ENCODE measurements at regions not wholly inside any gene's neighbourhood (a gene's known extent, or its start where the extent isn't known, plus 50 kb on each side); places are given as distances from the start of the nearest gene placed in this dataset.

DNA sequence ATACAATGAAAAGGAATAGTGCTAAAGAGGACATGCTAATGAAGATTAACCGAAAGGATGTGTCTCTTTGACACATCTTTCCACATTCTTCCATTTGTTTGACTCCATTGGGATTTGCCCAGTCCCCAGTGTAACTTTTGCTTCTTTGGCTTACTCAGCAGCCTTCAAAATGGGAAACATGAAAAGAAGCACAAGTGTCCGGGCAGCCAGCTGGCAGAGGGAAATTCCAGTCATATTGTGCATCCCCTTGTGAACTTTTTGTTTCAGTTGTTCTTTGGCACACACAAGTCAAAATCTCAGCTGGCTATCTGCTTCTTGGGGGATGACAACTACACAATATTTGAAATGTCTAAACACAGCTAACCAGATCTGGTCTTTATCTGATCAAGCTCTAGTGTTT lies 157.4 kb downstream of the OGFRL1 start:
- TF ChIP-seq, protein P1, sequence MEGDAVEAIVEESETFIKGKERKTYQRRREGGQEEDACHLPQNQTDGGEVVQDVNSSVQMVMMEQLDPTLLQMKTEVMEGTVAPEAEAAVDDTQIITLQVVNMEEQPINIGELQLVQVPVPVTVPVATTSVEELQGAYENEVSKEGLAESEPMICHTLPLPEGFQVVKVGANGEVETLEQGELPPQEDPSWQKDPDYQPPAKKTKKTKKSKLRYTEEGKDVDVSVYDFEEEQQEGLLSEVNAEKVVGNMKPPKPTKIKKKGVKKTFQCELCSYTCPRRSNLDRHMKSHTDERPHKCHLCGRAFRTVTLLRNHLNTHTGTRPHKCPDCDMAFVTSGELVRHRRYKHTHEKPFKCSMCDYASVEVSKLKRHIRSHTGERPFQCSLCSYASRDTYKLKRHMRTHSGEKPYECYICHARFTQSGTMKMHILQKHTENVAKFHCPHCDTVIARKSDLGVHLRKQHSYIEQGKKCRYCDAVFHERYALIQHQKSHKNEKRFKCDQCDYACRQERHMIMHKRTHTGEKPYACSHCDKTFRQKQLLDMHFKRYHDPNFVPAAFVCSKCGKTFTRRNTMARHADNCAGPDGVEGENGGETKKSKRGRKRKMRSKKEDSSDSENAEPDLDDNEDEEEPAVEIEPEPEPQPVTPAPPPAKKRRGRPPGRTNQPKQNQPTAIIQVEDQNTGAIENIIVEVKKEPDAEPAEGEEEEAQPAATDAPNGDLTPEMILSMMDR (IDR thresholded peaks at IDR 0.05) = no peak
- TF ChIP-seq POLR2A (IDR thresholded peaks at IDR 0.05) = no peak

Measured in testis (tissue), 2 donors.